ENCODE measurements at regions not wholly inside any gene's neighbourhood (a gene's known extent, or its start where the extent isn't known, plus 50 kb on each side); places are given as distances from the start of the nearest gene placed in this dataset.
"Not testable (repeated sequence)": the region's sequence is repeated elsewhere in the genome, so short reads cannot be mapped to it uniquely, and the experiment has no call there.

- H3K9ac ChIP-seq (ENCODE audit: low read depth, low read length) = no peak overlapping the region
- H3K27ac ChIP-seq (ENCODE audit: low read length) = no peak overlapping the region
- H3K4me1 ChIP-seq (ENCODE audit: insufficient read depth, low read length) = no peaks in the 10 kb centered on the region
- no peaks in the 10 kb centered on the region for H3K27me3 ChIP-seq (ENCODE audit: insufficient read depth, low read length)
- H3K36me3 ChIP-seq (ENCODE audit: insufficient read depth, low read depth, low read length) = no peaks in the 10 kb centered on the region
- H3K9me3 ChIP-seq (ENCODE audit: insufficient read depth, low read depth, low read length) = no peaks in the 10 kb centered on the region; the same call in 1 of the 2 replicates
- no peak overlapping the region for H3K4me3 ChIP-seq (ENCODE audit: low read length)
These were observed 54.4 kb upstream of the LGR5 start for GRCh38 chr12:71385155-71385554.

GRCh38 chr12:71376711-71377355, 62.8 kb upstream of the LGR5 start:
- not testable (repeated sequence) for H3K4me1 ChIP-seq (ENCODE audit: insufficient read depth, low read length); H3K4me3 ChIP-seq (ENCODE audit: low read length); H3K36me3 ChIP-seq (ENCODE audit: insufficient read depth, low read depth, low read length); H3K9ac ChIP-seq (ENCODE audit: low read depth, low read length); H3K27ac ChIP-seq (ENCODE audit: low read length); H3K9me3 ChIP-seq (ENCODE audit: insufficient read depth, low read depth, low read length); H3K27me3 ChIP-seq (ENCODE audit: insufficient read depth, low read length)

GRCh38 chr12:71371122-71371521, 68.5 kb upstream of the LGR5 start:
- no peaks in the 10 kb centered on the region for H3K9me3 ChIP-seq (ENCODE audit: insufficient read depth, low read depth, low read length)
- no peaks in the 10 kb centered on the region for H3K27me3 ChIP-seq (ENCODE audit: insufficient read depth, low read length)
- H3K4me3 ChIP-seq (ENCODE audit: low read length) = no peak overlapping the region
- no peak overlapping the region for H3K27ac ChIP-seq (ENCODE audit: low read length)
- H3K9ac ChIP-seq (ENCODE audit: low read depth, low read length) = no peak overlapping the region
- no peaks in the 10 kb centered on the region for H3K4me1 ChIP-seq (ENCODE audit: insufficient read depth, low read length)
- no peaks in the 10 kb centered on the region for H3K36me3 ChIP-seq (ENCODE audit: insufficient read depth, low read depth, low read length)

GRCh38 chr12:71360013-71360412, 79.6 kb upstream of the LGR5 start:
- H3K4me1 ChIP-seq (ENCODE audit: insufficient read depth, low read length) = no peaks in the 10 kb centered on the region
- no peaks in the 10 kb centered on the region for H3K36me3 ChIP-seq (ENCODE audit: insufficient read depth, low read depth, low read length)
- H3K27ac ChIP-seq (ENCODE audit: low read length) = no peak overlapping the region
- no peaks in the 10 kb centered on the region for H3K27me3 ChIP-seq (ENCODE audit: insufficient read depth, low read length)
- no peak overlapping the region for H3K9ac ChIP-seq (ENCODE audit: low read depth, low read length)
- peaks cover 8% of the 10 kb centered on the region; the same call in 1 of the 2 replicates for H3K9me3 ChIP-seq (ENCODE audit: insufficient read depth, low read depth, low read length)
- H3K4me3 ChIP-seq (ENCODE audit: low read length) = no peak overlapping the region

GRCh38 chr12:71356569-71356968, 83.0 kb upstream of the LGR5 start:
- H3K9me3 ChIP-seq (ENCODE audit: insufficient read depth, low read depth, low read length) = peaks cover 8% of the 10 kb centered on the region; the same call in 1 of the 2 replicates
- no peak overlapping the region for H3K9ac ChIP-seq (ENCODE audit: low read depth, low read length)
- no peaks in the 10 kb centered on the region for H3K4me1 ChIP-seq (ENCODE audit: insufficient read depth, low read length)
- no peak overlapping the region for H3K27ac ChIP-seq (ENCODE audit: low read length)
- no peak overlapping the region for H3K4me3 ChIP-seq (ENCODE audit: low read length)
- H3K36me3 ChIP-seq (ENCODE audit: insufficient read depth, low read depth, low read length) = no peaks in the 10 kb centered on the region
- H3K27me3 ChIP-seq (ENCODE audit: insufficient read depth, low read length) = no peaks in the 10 kb centered on the region

- Histone ChIP-seq H3K36me3 (ENCODE audit: insufficient read depth, low read depth, low read length) (no peaks in the 10 kb centered on the region), H3K4me1 (ENCODE audit: insufficient read depth, low read length) (no peaks in the 10 kb centered on the region), H3K27me3 (ENCODE audit: insufficient read depth, low read length) (no peaks in the 10 kb centered on the region), H3K9ac (ENCODE audit: low read depth, low read length) (no peak overlapping the region), H3K9me3 (ENCODE audit: insufficient read depth, low read depth, low read length) (peaks cover 3% of the 10 kb centered on the region; the same call in 1 of the 2 replicates), H3K27ac (ENCODE audit: low read length) (no peak overlapping the region), H3K4me3 (ENCODE audit: low read length) (no peak overlapping the region)
These were observed 84.7 kb upstream of the LGR5 start for GRCh38 chr12:71354871-71355270.

- H3K4me1 ChIP-seq (ENCODE audit: insufficient read depth, low read length) = no peaks in the 10 kb centered on the region
- H3K36me3 ChIP-seq (ENCODE audit: insufficient read depth, low read depth, low read length) = no peaks in the 10 kb centered on the region
- H3K9ac ChIP-seq (ENCODE audit: low read depth, low read length) = no peak overlapping the region
- H3K27ac ChIP-seq (ENCODE audit: low read length) = no peak overlapping the region
- H3K9me3 ChIP-seq (ENCODE audit: insufficient read depth, low read depth, low read length) = no peaks in the 10 kb centered on the region
- no peaks in the 10 kb centered on the region for H3K27me3 ChIP-seq (ENCODE audit: insufficient read depth, low read length)
- no peak overlapping the region for H3K4me3 ChIP-seq (ENCODE audit: low read length)
These were observed 86.0 kb upstream of the LGR5 start for GRCh38 chr12:71353607-71354006.

- H3K36me3 ChIP-seq (ENCODE audit: insufficient read depth, low read depth, low read length) = no peaks in the 10 kb centered on the region
- H3K27me3 ChIP-seq (ENCODE audit: insufficient read depth, low read length) = no peaks in the 10 kb centered on the region
- H3K9me3 ChIP-seq (ENCODE audit: insufficient read depth, low read depth, low read length) = no peaks in the 10 kb centered on the region
- H3K27ac ChIP-seq (ENCODE audit: low read length) = no peak overlapping the region
- H3K9ac ChIP-seq (ENCODE audit: low read depth, low read length) = no peak overlapping the region
- no peak overlapping the region for H3K4me3 ChIP-seq (ENCODE audit: low read length)
- no peaks in the 10 kb centered on the region for H3K4me1 ChIP-seq (ENCODE audit: insufficient read depth, low read length)
These were observed 89.6 kb upstream of the LGR5 start for GRCh38 chr12:71349950-71350349.

GRCh38 chr12:71338933-71339332, 100.7 kb upstream of the LGR5 start:
- no peak overlapping the region for H3K4me3 ChIP-seq (ENCODE audit: low read length)
- no peaks in the 10 kb centered on the region for H3K36me3 ChIP-seq (ENCODE audit: insufficient read depth, low read depth, low read length)
- H3K27ac ChIP-seq (ENCODE audit: low read length) = no peak overlapping the region
- H3K9me3 ChIP-seq (ENCODE audit: insufficient read depth, low read depth, low read length) = no peaks in the 10 kb centered on the region
- H3K9ac ChIP-seq (ENCODE audit: low read depth, low read length) = no peak overlapping the region
- no peaks in the 10 kb centered on the region for H3K27me3 ChIP-seq (ENCODE audit: insufficient read depth, low read length)
- H3K4me1 ChIP-seq (ENCODE audit: insufficient read depth, low read length) = 0 out of 2 replicates have a peak, but pooled peaks cover 2% of the 10 kb centered on the region

- no peak overlapping the region for H3K27ac ChIP-seq (ENCODE audit: low read length)
- no peak overlapping the region for H3K4me3 ChIP-seq (ENCODE audit: low read length)
- H3K36me3 ChIP-seq (ENCODE audit: insufficient read depth, low read depth, low read length) = no peaks in the 10 kb centered on the region
- no peaks in the 10 kb centered on the region for H3K27me3 ChIP-seq (ENCODE audit: insufficient read depth, low read length)
- H3K9ac ChIP-seq (ENCODE audit: low read depth, low read length) = no peak overlapping the region
- no peaks in the 10 kb centered on the region for H3K9me3 ChIP-seq (ENCODE audit: insufficient read depth, low read depth, low read length)
- no peaks in the 10 kb centered on the region for H3K4me1 ChIP-seq (ENCODE audit: insufficient read depth, low read length)
These were observed 103.7 kb upstream of the LGR5 start for GRCh38 chr12:71335963-71336257.

GRCh38 chr12:71335151-71335962, 104.2 kb upstream of the LGR5 start:
- Histone ChIP-seq H3K9ac (ENCODE audit: low read depth, low read length) (no peak overlapping the region), H3K27ac (ENCODE audit: low read length) (no peak overlapping the region), H3K36me3 (ENCODE audit: insufficient read depth, low read depth, low read length) (no peaks in the 10 kb centered on the region), H3K4me3 (ENCODE audit: low read length) (no peak overlapping the region), H3K9me3 (ENCODE audit: insufficient read depth, low read depth, low read length) (no peaks in the 10 kb centered on the region), H3K4me1 (ENCODE audit: insufficient read depth, low read length) (no peaks in the 10 kb centered on the region), H3K27me3 (ENCODE audit: insufficient read depth, low read length) (no peaks in the 10 kb centered on the region)

GRCh38 chr12:71333418-71333817, 106.2 kb upstream of the LGR5 start:
- Histone ChIP-seq H3K4me1 (ENCODE audit: insufficient read depth, low read length) (no peaks in the 10 kb centered on the region), H3K27me3 (ENCODE audit: insufficient read depth, low read length) (no peaks in the 10 kb centered on the region), H3K27ac (ENCODE audit: low read length) (no peak overlapping the region), H3K36me3 (ENCODE audit: insufficient read depth, low read depth, low read length) (no peaks in the 10 kb centered on the region), H3K9me3 (ENCODE audit: insufficient read depth, low read depth, low read length) (no peaks in the 10 kb centered on the region), H3K4me3 (ENCODE audit: low read length) (no peak overlapping the region), H3K9ac (ENCODE audit: low read depth, low read length) (no peak overlapping the region)
